Neuron (in vitro differentiated cells): ENCODE measurements at regions not wholly inside any gene's neighbourhood (a gene's known extent, or its start where the extent isn't known, plus 50 kb on each side); places are given as distances from the start of the nearest gene placed in this dataset.

Source experiments
- H2AFZ ChIP-seq: one replicate; pipeline ENCODE4 v1.6.1; 2013; ENCODE audit warnings: low read depth, mild to moderate bottlenecking, inconsistent platforms, low read length, moderate library complexity
- H3K27me3 ChIP-seq: one replicate; pipeline ENCODE4 v1.6.1; 2013; ENCODE audit warnings: low read length; ENCODE audit not compliant: insufficient read depth
- H3K36me3 ChIP-seq: one replicate; pipeline ENCODE4 v1.6.1; 2013; ENCODE audit warnings: low read length; ENCODE audit not compliant: insufficient read depth
- H3K4me1 ChIP-seq: one replicate; pipeline ENCODE4 v1.6.1; 2013; ENCODE audit warnings: low read length; ENCODE audit not compliant: insufficient read depth
- H3K4me3 ChIP-seq: 2 replicates; pipeline ENCODE4 v1.5.1; 2013; ENCODE audit warnings: mild to moderate bottlenecking, low read length, moderate library complexity
- H3K9me3 ChIP-seq: one replicate; pipeline ENCODE4 v1.6.1; 2013; ENCODE audit warnings: low read length

DNA sequence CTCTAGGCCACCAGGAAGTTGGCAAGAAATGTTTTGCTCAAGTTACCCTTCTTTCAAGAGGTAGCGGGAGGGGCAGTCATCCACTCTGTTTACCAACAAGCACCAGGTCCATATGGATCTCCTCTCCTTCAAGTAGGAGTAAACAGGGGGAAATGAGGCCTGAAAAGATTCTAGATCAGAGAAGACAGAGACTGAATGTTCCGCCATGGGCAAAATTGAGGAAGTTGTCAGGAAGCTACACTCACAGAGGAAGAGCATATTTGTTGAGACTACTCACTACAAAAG is 81.6 kb downstream of the KLF15 start:
- no peak overlapping the region for H2AFZ ChIP-seq
- H3K27me3 ChIP-seq, result no peaks in the 10 kb centered on the region
- H3K4me1 ChIP-seq, result no peaks in the 10 kb centered on the region
- H3K36me3 ChIP-seq, result no peaks in the 10 kb centered on the region
- H3K9me3 ChIP-seq, result no peaks in the 10 kb centered on the region
- H3K4me3 ChIP-seq, result no peak overlapping the region

DNA sequence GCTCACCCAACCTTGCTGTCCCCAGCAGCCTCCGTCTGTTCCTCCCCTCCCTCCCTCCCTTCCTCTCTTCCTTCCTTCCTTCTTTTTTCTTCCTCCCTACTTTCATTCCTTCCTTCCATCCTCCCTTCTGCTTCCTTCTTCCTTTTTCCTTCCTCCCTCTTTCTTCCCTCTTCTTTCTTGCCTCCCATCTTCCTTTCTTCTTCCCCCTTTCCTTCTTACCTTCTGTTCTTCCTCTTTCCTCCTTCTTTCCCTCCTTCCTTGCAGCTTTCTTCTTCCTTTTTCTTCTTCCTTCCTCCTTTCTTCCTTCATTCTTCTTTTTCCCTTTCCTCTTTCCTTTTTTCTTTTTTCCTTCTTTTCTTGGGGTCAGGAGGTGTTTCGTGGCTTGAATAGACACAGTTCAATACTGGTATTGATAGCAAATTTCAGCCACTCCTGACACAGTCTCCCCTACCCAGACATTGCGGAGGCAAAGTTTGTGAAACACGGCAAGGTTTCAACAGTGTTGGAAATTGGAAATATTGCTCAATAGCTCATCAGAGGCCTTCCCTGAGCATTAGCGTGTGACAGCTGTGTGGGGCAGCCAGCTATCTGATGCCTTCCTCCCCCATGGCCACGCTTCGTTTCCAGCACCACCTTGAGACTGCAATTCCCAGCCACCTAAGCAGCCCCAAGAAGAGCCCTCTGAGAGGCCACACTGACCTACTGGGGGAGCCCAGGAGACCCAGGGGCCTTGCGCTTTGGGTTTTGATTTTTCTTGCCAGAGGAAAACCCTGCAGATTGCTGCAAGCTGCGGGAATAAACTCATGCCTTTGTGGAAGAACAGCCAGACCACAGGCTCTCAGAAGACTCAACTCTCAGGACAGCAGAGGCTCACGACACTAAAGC is 82.2 kb downstream of the KLF15 start:
- H3K36me3 ChIP-seq, result no peaks in the 10 kb centered on the region
- no peak overlapping the region for H3K4me3 ChIP-seq
- H3K27me3 ChIP-seq, result no peaks in the 10 kb centered on the region
- H3K9me3 ChIP-seq, result no peaks in the 10 kb centered on the region
- H2AFZ ChIP-seq, result no peak overlapping the region
- no peaks in the 10 kb centered on the region for H3K4me1 ChIP-seq

DNA sequence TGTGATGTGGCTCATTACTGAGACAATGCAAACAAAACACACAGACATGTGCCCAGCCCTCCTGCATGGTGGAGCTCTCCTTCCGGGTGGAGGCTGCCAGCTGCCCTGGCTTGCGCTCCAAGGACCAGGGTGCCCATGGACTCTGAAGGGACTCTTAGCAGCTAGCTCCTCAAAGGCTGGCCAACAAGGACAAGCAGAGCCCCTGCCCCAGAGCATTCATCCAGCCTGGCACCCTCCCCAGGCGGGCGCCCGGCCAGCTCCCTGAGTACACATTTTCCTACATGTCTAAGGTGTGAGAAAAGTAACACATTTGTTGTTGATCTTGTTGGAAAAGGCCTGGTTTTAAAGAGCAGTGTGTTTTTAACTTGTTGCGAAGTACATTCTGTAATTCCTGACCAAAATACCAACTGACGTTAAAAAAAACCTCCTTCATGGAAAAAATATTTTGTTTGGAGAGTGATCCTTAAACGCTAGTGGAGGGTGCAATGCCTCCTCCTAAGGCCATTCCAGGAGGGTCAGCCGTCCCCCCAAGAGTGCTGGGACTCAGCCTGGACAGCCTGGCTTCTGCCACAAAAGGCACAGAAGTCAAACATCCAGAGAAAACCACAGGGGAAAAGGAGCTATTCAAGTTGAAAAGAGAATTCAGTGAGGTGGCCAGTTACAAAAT is 86.9 kb downstream of the KLF15 start:
- peaks cover 14% of the 10 kb centered on the region for H3K4me1 ChIP-seq
- H3K9me3 ChIP-seq, result no peaks in the 10 kb centered on the region
- no peak overlapping the region for H2AFZ ChIP-seq
- H3K36me3 ChIP-seq, result no peaks in the 10 kb centered on the region
- no peaks in the 10 kb centered on the region for H3K27me3 ChIP-seq
- no peak overlapping the region for H3K4me3 ChIP-seq

DNA sequence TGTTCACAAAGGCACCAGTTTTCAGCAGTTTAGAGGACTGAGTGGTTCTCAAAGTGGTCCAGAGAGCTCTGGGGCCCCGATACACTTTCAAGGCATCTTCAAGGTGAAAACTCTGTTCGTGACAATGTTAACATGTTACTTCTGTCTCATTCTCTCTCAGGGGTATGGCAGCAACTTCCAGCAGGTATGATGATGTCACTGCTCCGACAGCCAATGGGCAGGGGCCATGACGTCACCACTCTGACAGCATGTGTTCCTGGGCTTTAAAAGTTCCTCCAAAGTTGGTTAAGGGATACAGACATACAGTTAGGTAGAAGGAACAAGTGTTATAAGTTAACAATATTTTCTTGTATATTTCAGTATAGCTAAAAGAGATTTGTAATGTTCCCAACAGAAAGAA is 87.9 kb downstream of the KLF15 start:
- no peak overlapping the region for H2AFZ ChIP-seq
- no peak overlapping the region for H3K4me3 ChIP-seq
- H3K4me1 ChIP-seq, result peaks cover 14% of the 10 kb centered on the region
- H3K36me3 ChIP-seq, result no peaks in the 10 kb centered on the region
- no peaks in the 10 kb centered on the region for H3K27me3 ChIP-seq
- no peaks in the 10 kb centered on the region for H3K9me3 ChIP-seq

DNA sequence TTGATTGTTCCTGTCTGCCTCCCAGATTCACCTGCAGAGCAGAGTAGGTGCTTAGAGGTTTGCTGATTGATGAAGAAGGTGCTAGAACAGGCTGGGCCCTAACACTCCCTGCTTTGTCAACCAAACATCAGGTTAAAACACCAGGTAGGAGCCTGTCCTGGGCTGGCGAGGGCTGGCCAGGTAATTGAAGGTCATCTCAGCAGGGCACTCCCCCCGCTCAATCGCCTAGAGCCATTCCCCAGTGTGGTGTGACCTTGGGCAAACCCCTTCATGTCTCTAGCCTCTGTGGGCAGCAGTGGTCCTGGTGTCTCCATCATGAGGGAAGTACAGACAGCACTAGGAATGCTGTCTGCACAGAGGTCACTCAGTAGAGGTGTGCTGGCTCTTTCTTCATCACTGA is 88.3 kb downstream of the KLF15 start:
- Histone ChIP-seq H3K36me3 (no peaks in the 10 kb centered on the region), H3K9me3 (no peaks in the 10 kb centered on the region), H3K4me3 (no peak overlapping the region), H3K27me3 (no peaks in the 10 kb centered on the region), H3K4me1 (peaks cover 14% of the 10 kb centered on the region), H2AFZ (no peak overlapping the region)

DNA sequence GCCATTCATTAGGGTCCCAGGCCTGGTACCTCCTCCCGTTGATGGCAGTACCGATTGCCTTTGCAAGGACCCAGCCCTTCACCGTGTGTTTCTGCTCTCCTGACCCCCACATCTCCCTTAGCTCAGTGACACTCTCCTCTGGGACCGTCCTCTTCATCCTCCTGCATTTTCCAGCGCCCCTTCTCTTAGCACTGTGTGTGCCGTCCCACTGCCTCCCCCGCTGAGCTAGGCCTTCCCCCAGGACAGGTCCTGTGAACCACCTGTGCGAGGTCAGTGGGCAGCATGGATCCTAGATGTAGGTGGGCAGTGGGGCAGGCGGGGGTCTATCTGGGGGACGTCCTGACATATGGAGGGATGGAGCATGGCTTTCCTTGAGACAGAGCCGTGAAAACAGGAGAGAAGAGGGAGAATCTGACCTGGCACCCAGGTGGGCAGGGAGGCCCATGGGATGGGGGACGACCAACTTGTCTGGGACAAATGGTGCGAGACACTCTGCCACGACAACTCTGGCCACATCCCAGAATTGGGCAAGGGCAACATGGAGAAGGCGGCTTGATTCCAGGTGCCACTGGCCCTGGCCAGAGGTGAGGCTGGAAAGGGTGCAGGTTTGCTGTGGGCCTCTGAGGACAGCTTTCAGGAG is 87.7 kb upstream of the ALDH1L1 start:
- Histone ChIP-seq H3K4me3 (peak overlapping the region; percentile 15), H3K27me3 (no peaks in the 10 kb centered on the region), H3K36me3 (no peaks in the 10 kb centered on the region), H3K4me1 (peaks cover 14% of the 10 kb centered on the region), H2AFZ (no peak overlapping the region), H3K9me3 (no peaks in the 10 kb centered on the region)

DNA sequence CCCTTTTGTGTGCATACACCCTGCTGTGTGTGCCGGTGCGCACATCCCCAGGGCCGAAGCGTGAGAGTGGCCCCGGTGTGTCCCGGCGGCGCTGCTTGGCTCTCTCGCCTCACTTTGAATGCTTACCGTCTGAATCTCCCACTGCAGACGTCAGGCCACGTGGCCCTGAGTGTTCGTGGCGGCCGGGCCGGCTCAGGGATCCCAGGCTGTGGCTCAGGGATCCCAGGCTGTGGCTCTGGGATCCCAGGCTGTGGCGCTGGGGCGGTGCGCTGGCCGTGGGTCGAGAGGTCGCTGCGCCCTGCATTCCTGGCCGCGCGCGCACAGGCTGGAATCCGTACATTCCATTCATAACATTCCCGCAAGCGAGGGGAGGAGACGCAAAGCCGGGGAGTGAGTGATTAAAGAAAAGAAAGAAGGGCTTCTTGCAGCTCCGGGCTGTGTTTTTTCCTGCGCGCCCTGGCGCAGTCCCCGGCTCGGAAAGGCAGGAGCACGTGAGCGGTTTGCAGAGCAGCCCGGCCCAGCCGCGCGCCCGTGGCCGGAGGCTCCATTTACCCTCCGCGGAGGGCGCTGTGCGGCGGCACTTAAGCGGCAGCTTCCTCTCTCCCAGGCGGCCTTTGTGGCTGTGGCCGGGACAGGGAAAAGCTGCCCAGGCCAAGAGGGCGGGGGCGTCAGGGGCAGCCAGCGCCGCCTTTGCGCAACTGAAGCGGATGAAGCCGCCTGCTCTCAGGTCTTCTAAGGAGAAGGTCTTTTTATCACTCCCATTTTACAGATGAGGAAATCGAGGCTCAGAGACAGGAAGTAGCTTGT is 87.0 kb upstream of the ALDH1L1 start:
- no peaks in the 10 kb centered on the region for H3K27me3 ChIP-seq
- H2AFZ ChIP-seq, result peak overlapping the region; percentile 31
- H3K4me3 ChIP-seq, result peak overlapping the region; percentile 15
- no peaks in the 10 kb centered on the region for H3K36me3 ChIP-seq
- peaks cover 14% of the 10 kb centered on the region for H3K4me1 ChIP-seq
- no peaks in the 10 kb centered on the region for H3K9me3 ChIP-seq

DNA sequence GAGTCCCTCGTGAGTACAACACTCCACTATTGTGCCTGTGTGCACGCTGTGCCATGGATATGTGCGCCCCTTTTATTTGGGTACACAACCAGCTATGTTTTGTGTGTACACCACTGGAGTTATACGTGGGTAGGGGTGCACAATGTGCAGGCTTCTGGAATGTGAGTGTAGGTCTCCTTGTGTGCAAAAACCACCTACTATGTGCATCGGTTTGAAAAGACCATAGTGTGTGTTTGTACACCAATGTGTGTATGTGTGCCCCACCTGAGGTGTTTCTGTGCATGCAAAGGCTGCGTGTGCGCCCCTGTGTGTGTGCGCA is 86.4 kb upstream of the ALDH1L1 start:
- H2AFZ ChIP-seq, result no peak overlapping the region
- H3K4me1 ChIP-seq, result peaks cover 14% of the 10 kb centered on the region
- H3K27me3 ChIP-seq, result no peaks in the 10 kb centered on the region
- no peak overlapping the region for H3K4me3 ChIP-seq
- H3K36me3 ChIP-seq, result no peaks in the 10 kb centered on the region
- H3K9me3 ChIP-seq, result no peaks in the 10 kb centered on the region

DNA sequence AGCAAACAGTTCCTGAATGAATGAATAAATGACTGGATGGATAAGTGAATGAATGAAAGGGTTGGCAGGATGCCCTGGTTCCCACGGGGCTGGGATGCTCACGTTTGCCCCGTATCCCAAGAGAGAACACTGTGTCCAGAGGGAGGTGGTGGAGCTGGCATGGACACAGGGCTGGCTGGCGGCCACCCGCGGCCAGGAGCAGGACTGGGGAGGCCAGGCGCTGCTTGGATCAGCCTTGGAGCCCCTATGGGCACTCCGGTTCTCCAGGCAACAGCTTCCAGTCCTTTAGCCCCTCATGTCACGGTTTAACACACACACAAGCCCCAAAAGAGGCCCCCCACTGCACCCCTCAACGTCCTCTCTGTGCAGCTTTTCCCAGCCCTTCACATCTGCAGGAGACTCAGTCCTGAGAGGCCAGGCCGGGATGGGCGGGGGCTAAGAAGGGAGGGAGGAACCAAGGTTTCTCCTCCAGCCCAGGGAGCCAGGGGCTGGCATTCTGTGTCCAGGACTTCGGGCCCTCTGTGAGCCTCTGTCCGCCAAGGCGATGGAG is 86.0 kb upstream of the ALDH1L1 start:
- H3K4me3 ChIP-seq, result no peak overlapping the region
- H3K4me1 ChIP-seq, result peaks cover 14% of the 10 kb centered on the region
- no peak overlapping the region for H2AFZ ChIP-seq
- H3K27me3 ChIP-seq, result no peaks in the 10 kb centered on the region
- no peaks in the 10 kb centered on the region for H3K9me3 ChIP-seq
- no peaks in the 10 kb centered on the region for H3K36me3 ChIP-seq

DNA sequence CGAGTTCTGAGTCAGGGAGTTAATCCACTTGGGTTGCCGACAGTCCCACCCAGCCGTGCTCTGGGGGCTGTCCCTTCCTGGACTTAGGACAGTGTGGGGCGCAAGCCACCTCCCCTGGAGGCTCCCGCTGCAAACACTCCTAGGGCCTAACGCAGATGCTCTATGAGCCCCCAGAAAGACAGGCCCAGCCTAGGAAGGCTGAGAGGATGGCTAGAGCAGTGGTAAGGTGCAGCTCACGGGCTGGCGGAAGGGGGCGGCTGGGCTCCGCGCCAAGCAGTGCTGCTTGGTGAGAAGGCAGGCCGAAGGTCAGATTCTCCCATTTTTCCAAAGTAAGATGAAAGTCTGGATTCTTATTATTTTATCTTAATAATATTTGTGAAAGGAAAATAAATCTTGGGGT is 84.6 kb upstream of the ALDH1L1 start:
- Histone ChIP-seq H3K9me3 (no peaks in the 10 kb centered on the region), H3K4me3 (no peak overlapping the region), H3K27me3 (no peaks in the 10 kb centered on the region), H3K36me3 (no peaks in the 10 kb centered on the region), H3K4me1 (peaks cover 20% of the 10 kb centered on the region), H2AFZ (no peak overlapping the region)

DNA sequence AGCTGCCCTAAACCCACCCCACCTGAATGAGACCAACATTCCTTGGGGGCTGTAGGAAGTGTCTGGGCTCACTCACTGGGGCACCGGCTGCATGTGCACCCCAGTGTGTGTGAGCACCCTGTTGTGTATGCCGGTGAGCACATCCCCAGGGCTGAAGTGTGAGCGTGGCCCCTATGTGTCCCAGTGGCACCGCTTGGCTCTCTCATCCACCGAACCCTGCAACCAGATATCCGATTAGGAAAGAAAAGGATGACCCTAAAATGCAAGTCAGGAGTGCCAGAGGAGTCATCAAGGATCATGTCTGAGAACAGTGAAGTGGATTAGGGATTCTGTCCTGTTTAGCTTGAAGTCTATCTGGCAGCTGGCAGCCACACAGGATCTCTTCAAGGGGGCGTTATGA is 84.0 kb upstream of the ALDH1L1 start:
- Histone ChIP-seq H3K36me3 (no peaks in the 10 kb centered on the region), H3K4me3 (no peak overlapping the region), H3K9me3 (no peaks in the 10 kb centered on the region), H3K27me3 (no peaks in the 10 kb centered on the region), H2AFZ (no peak overlapping the region), H3K4me1 (peaks cover 20% of the 10 kb centered on the region)

DNA sequence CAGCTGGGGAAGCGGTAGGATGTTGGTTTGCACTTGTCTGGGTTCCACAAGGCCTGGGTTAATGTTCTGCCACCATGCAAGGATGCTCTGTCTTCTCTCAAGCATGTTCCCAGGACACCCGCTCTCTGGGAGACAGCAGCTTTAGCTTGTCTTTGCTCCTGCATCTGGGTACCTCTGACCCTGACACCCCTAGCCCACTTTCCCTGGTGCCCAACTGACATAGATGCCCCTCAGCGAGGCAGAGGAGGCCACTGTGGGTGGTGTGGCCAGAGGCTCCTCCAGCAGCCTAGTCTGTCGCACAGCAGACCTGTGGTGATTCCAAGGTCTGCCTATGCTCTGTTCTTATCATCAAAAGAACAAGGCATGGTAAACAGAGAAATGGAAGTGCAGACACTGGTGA is 83.6 kb upstream of the ALDH1L1 start:
- Histone ChIP-seq H3K36me3 (no peaks in the 10 kb centered on the region), H3K27me3 (no peaks in the 10 kb centered on the region), H3K9me3 (no peaks in the 10 kb centered on the region), H3K4me1 (peaks cover 20% of the 10 kb centered on the region), H3K4me3 (no peak overlapping the region), H2AFZ (no peak overlapping the region)

DNA sequence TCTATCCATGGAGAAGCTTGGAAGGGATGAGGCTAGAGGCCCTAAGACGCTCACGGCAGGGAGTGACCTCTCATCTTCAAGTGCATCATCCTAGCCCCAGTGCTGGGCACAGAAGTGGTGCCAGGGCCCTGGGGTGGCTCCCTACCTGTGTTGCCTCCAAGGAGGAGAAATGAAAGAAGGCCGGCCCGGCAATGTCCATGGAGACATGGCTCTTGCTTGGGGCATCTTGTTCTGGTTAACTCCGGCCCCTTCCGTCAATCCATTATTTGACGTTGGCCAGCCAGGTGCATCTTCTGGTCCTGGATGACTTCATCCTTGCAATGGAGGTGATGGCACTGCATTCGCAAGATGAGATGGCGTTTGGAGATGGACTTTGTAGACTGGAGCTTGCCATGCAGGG is 83.2 kb upstream of the ALDH1L1 start:
- H3K36me3 ChIP-seq, result no peaks in the 10 kb centered on the region
- H3K9me3 ChIP-seq, result no peaks in the 10 kb centered on the region
- no peak overlapping the region for H2AFZ ChIP-seq
- no peaks in the 10 kb centered on the region for H3K27me3 ChIP-seq
- H3K4me1 ChIP-seq, result peaks cover 20% of the 10 kb centered on the region
- no peak overlapping the region for H3K4me3 ChIP-seq
